ENCODE measurements at regions not wholly inside any gene's neighbourhood (a gene's known extent, or its start where the extent isn't known, plus 50 kb on each side); places are given as distances from the start of the nearest gene placed in this dataset.

DNA sequence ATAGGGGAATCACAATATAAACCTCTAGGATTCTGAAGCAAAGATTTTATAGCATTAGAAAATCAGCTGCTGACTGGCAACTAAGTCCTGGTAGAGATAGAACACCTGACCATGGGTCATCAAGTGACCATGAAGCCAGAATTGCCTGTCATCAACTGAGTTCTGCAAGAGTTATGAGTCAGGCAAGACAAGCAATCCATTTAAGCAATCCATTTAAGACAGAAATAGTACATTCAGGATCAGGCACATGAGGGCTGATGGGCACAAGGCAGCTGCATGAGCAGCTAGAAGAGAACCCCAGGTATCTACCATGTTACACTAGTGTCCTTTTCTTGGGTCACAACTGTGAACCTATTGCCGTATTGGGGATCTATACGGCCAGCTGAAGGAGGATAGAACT, 98.9 kb downstream of the SPRY1 start:
- Histone ChIP-seq H3K4me1 (no peaks in the 10 kb centered on the region), H3K4me3 (no peak overlapping the region), H3K27ac (no peak overlapping the region), H3K27me3 (no peaks in the 10 kb centered on the region), H3K36me3 (no peaks in the 10 kb centered on the region), H3K9me3 (no peaks in the 10 kb centered on the region)
- TF ChIP-seq EP300 (IDR thresholded peaks at IDR 0.05) (no peak), POLR2A (IDR thresholded peaks at IDR 0.05) (no peak)
- intact Hi-C loops (cut with DNase I) = no loop called here
- DNase-seq = no peak
- 95% methylated on average over 2 of the region's 2 CpGs for WGBS, 2 donors

DNA sequence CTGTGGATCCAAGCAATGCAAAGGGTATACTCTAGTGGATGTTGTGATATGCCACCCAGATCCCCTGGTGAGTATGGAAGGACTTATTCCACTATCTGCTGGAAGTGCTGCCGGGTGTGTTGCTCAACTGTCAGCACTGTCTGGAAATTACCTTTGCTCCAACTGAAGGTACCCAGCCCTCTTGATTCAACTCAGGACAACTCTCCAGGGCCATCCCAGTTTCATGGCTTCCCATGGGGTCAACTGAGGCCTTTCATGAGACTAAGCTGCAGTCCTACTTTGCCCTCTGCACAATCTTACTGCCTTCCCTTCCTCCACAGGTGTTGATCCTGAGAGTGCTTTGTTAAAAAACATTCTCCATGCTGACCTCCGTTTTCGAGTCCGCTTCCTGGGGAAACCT, 99.8 kb downstream of the SPRY1 start:
- Histone ChIP-seq H3K27me3 (no peaks in the 10 kb centered on the region), H3K4me3 (no peak overlapping the region), H3K36me3 (no peaks in the 10 kb centered on the region), H3K9me3 (no peaks in the 10 kb centered on the region), H3K27ac (no peak overlapping the region), H3K4me1 (no peaks in the 10 kb centered on the region)
- TF ChIP-seq EP300 (IDR thresholded peaks at IDR 0.05) (no peak), POLR2A (IDR thresholded peaks at IDR 0.05) (no peak), POLR2AphosphoS5 (IDR thresholded peaks at IDR 0.05) (no peak)
- TF ChIP-seq, protein P1, sequence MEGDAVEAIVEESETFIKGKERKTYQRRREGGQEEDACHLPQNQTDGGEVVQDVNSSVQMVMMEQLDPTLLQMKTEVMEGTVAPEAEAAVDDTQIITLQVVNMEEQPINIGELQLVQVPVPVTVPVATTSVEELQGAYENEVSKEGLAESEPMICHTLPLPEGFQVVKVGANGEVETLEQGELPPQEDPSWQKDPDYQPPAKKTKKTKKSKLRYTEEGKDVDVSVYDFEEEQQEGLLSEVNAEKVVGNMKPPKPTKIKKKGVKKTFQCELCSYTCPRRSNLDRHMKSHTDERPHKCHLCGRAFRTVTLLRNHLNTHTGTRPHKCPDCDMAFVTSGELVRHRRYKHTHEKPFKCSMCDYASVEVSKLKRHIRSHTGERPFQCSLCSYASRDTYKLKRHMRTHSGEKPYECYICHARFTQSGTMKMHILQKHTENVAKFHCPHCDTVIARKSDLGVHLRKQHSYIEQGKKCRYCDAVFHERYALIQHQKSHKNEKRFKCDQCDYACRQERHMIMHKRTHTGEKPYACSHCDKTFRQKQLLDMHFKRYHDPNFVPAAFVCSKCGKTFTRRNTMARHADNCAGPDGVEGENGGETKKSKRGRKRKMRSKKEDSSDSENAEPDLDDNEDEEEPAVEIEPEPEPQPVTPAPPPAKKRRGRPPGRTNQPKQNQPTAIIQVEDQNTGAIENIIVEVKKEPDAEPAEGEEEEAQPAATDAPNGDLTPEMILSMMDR (IDR thresholded peaks at IDR 0.05) = no peak
- DNase-seq = no peak
- 88 to 93% methylated on average over 4 of the region's 4 CpGs for WGBS, 2 donors
- intact Hi-C loops (cut with DNase I) = no loop called here

DNA sequence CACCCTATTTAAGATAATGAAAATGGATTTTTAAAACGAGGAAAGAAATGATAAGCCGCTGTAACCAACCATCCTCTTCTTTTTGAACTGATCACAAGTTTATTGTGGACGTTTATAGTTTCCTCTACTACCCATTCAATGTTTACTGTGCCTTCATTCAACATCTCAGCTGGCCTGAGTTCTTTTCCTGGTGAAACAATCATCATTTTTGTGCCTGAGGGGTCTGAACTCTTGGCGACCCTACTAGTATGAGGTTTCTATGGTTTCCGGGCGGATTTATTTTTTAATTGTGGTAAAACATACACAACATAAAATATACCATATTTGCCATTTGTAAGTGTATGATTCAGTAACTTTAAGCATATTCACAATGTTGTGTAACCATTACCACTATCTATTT, 100.7 kb downstream of the SPRY1 start:
- Histone ChIP-seq H3K27me3 (no peaks in the 10 kb centered on the region), H3K9me3 (no peaks in the 10 kb centered on the region), H3K4me3 (no peak overlapping the region), H3K4me1 (no peaks in the 10 kb centered on the region), H3K27ac (no peak overlapping the region), H3K36me3 (no peaks in the 10 kb centered on the region)
- WGBS, 2 donors = 55 to 74% methylated on average over 6 of the region's 6 CpGs
- DNase-seq = no peak
- intact Hi-C loops (cut with DNase I) = no loop called here
- TF ChIP-seq POLR2AphosphoS5 (IDR thresholded peaks at IDR 0.05) (no peak), POLR2A (IDR thresholded peaks at IDR 0.05) (no peak), EP300 (IDR thresholded peaks at IDR 0.05) (no peak)
- TF ChIP-seq, protein P1 (IDR thresholded peaks at IDR 0.05) = no peak

DNA sequence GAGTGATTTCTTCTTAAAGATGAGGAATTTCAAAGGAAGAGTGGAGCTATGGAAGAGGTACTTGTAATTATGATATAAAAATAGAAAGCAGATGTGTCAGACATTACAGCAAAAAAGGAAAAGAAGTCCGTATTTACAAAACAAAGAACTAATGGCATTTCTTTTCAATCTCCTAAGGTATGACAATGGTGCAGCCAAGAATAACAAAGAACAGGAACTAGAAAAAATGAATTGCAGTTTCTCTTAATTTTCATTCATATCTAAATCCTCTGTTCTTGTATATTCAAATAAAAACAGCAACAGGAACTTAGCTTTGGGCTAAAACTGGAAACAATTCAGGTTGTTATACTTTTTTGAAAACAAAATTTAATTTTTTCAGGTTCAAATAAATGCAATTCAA, 105.1 kb downstream of the SPRY1 start:
- Histone ChIP-seq H3K27me3 (no peaks in the 10 kb centered on the region), H3K9me3 (no peaks in the 10 kb centered on the region), H3K27ac (no peak overlapping the region), H3K36me3 (no peaks in the 10 kb centered on the region), H3K4me3 (no peak overlapping the region), H3K4me1 (peaks cover 0 to 12% (median 0%) of the 10 kb centered on the region in 4 donors)
- intact Hi-C loops (cut with DNase I) = loop anchor here (10.0 kb wide), 1 partner anchor 97 kb away; no protein-coding TSS in a partner anchor
- TF ChIP-seq POLR2AphosphoS5 (IDR thresholded peaks at IDR 0.05) (no peak), POLR2A (IDR thresholded peaks at IDR 0.05) (no peak), EP300 (IDR thresholded peaks at IDR 0.05) (no peak)
- TF ChIP-seq, protein P1 (IDR thresholded peaks at IDR 0.05) = no peak
- no peak for DNase-seq
- WGBS, 2 donors = 79 to 84% methylated on average over 1 of the region's 1 CpG

DNA sequence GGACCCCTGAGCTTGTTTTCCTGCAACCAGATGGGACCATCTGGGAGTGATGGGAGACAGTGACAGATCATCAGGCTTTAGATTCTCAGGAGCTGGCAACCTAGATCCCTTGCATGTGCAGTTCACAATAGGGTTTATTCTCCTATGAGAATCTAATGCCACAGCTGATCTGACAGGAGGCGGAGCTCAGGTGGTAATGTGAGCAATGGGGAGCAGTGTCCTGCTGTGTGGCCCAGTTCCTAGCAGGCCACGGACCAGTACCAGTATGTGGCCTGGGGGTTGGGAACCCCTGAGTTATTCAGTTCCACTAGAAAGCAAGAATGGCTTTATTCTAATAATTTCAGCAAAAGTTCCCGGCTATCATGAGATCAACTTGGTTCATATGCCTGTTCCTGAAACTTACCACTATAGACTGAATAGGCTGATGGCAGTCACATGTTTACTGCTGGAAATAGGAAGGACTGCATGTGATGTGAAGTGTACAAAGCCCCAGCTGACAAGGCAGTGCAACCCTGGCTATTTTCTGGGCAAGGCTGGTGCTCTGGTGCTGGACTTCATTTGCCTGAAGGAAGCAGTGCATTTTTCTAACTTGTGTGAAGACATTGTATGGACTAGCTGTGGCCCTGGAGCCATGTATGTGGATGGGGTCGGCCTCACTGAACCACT, 107.2 kb downstream of the SPRY1 start:
- H3K36me3 ChIP-seq = no peaks in the 10 kb centered on the region
- peaks cover 0 to 12% (median 0%) of the 10 kb centered on the region in 4 donors for H3K4me1 ChIP-seq
- H3K4me3 ChIP-seq = no peak overlapping the region
- intact Hi-C loops (cut with DNase I) = loop anchor here (10.0 kb wide), 1 partner anchor 99 kb away; no protein-coding TSS in a partner anchor
- no peak overlapping the region for H3K27ac ChIP-seq
- H3K27me3 ChIP-seq = no peaks in the 10 kb centered on the region
- WGBS, 2 donors = 73 to 85% methylated on average over 4 of the region's 4 CpGs
- TF ChIP-seq, protein P1 (IDR thresholded peaks at IDR 0.05) = no peak
- TF ChIP-seq POLR2AphosphoS5 (IDR thresholded peaks at IDR 0.05) (no peak), EP300 (IDR thresholded peaks at IDR 0.05) (no peak)
- no peaks in the 10 kb centered on the region for H3K9me3 ChIP-seq
- no peak for DNase-seq

Data from sigmoid colon (tissue), 6 donors.